IMR-90 (cell line): ENCODE measurements at regions not wholly inside any gene's neighbourhood (a gene's known extent, or its start where the extent isn't known, plus 50 kb on each side); places are given as distances from the start of the nearest gene placed in this dataset.

ENCODE experiments used
- ATAC-seq: fragments of 200-7000 bp; cut with Tn5 transposase; 2 replicates; pipeline ENCODE4 v1.9.1; 2020; ENCODE audit warnings: low read depth, mild to moderate bottlenecking, moderate library complexity
- BruUV-seq: library from RNA; stranded (reverse); fragments of 400-500 nt; replicated peaks from 2 replicates; lab custom pipeline; 2021; lab: Mats Ljungman, UMichigan
- CTCF ChIA-PET: fragments of 300-600 bp; formaldehyde crosslinking; extraction: SDS; loops from one replicate; lab custom pipeline; 2021; ENCODE audit warnings: antibody characterized with exemption; lab: Yijun Ruan, JAX
- POLR2A ChIA-PET: fragments of 300-600 bp; sonication (Branson Sonifier 250); formaldehyde crosslinking; loops from one replicate; lab custom pipeline; 2022; ENCODE audit warnings: antibody characterized with exemption; ENCODE audit not compliant: unreplicated experiment; lab: Charles Lee
- DNase-seq: peaks from one replicate; pipeline ENCODE4 v3.0.0; 2013
- H2AFZ ChIP-seq: replicated peaks from 2 replicates; pipeline ENCODE3; 2013; ENCODE audit warnings: low read length, mild to moderate bottlenecking; ENCODE audit not compliant: poor library complexity
- H2AK5ac ChIP-seq: 2 replicates; pipeline ENCODE4 v1.6.1; 2013; ENCODE audit warnings: low read depth, low read length, inconsistent platforms
- H2AK9ac ChIP-seq: replicated peaks from 2 replicates; pipeline ENCODE3; 2013; ENCODE audit warnings: mild to moderate bottlenecking, low read depth, low read length, moderate library complexity; ENCODE audit not compliant: poor library complexity
- H2BK120ac ChIP-seq: 2 replicates; pipeline ENCODE4 v1.6.1; 2013; ENCODE audit warnings: low read depth, low read length, inconsistent platforms
- H2BK15ac ChIP-seq: 3 replicates; pipeline ENCODE4 v1.6.1; 2013; ENCODE audit warnings: low read depth, low read length, inconsistent platforms
- H2BK20ac ChIP-seq: 2 replicates; pipeline ENCODE4 v1.6.1; 2013; ENCODE audit warnings: low read depth, mild to moderate bottlenecking, inconsistent platforms, low read length, moderate library complexity
- H2BK5ac ChIP-seq: 2 replicates; pipeline ENCODE4 v1.6.1; 2013; ENCODE audit warnings: mild to moderate bottlenecking, low read depth, low read length, inconsistent platforms; ENCODE audit not compliant: poor library complexity, severe bottlenecking
- H3K14ac ChIP-seq: replicated peaks from 2 replicates; pipeline ENCODE4 v1.6.1; 2013; ENCODE audit warnings: low read depth, low read length, inconsistent platforms
- H3K18ac ChIP-seq: 2 replicates; pipeline ENCODE4 v1.6.1; 2013; ENCODE audit warnings: low read depth, low read length, control low read depth
- H3K23ac ChIP-seq: 2 replicates; pipeline ENCODE4 v1.6.1; 2013; ENCODE audit warnings: low read depth, low read length, inconsistent platforms
- H3K27ac ChIP-seq: 2 replicates; pipeline ENCODE4 v1.5.1; 2013; ENCODE audit warnings: mild to moderate bottlenecking, control low read depth, low read length; ENCODE audit not compliant: insufficient read depth
- H3K27me3 ChIP-seq: 2 replicates; pipeline ENCODE4 v1.6.1; 2013; ENCODE audit warnings: low read length; ENCODE audit not compliant: control insufficient read depth, insufficient read depth
- H3K36me3 ChIP-seq: 2 replicates; pipeline ENCODE4 v1.6.1; 2013; ENCODE audit warnings: low read length, mixed read lengths; ENCODE audit not compliant: control insufficient read depth, insufficient read depth
- H3K4ac ChIP-seq: 2 replicates; pipeline ENCODE4 v1.6.1; 2013; ENCODE audit warnings: low read depth, low read length, inconsistent platforms
- H3K4me1 ChIP-seq: 2 replicates; pipeline ENCODE4 v1.6.1; 2013; ENCODE audit warnings: low read length, mixed read lengths; ENCODE audit not compliant: control insufficient read depth, insufficient read depth
- H3K4me2 ChIP-seq: 2 replicates; pipeline ENCODE4 v1.6.1; 2013; ENCODE audit warnings: low read depth, mild to moderate bottlenecking, control low read depth, low read length, moderate library complexity
- H3K4me3 ChIP-seq: 2 replicates; pipeline ENCODE4 v1.5.1; 2013; ENCODE audit warnings: low read depth, mild to moderate bottlenecking, control low read depth, low read length, moderate library complexity; ENCODE audit not compliant: insufficient read depth
- H3K56ac ChIP-seq: 2 replicates; pipeline ENCODE4 v1.6.1; 2013; ENCODE audit warnings: low read length, inconsistent platforms; ENCODE audit not compliant: insufficient read depth; ENCODE audit errors: extremely low read depth
- H3K79me1 ChIP-seq, 2 experiments: 2 replicates each; pipeline ENCODE4 v1.6.1; 2013; ENCODE audit warnings: low read length in 2 of 2, inconsistent platforms in 1 of 2, low read depth in 1 of 2
- H3K9ac ChIP-seq: 2 replicates; pipeline ENCODE4 v1.6.1; 2013; ENCODE audit warnings: low read depth, low read length, control low read depth
- H3K9me1 ChIP-seq: 2 replicates; pipeline ENCODE4 v1.6.1; 2013; ENCODE audit warnings: low read length, inconsistent platforms; ENCODE audit not compliant: insufficient read depth
- H3K9me3 ChIP-seq: 2 replicates; pipeline ENCODE4 v1.6.1; 2013; ENCODE audit warnings: low read length; ENCODE audit not compliant: control insufficient read depth, insufficient read depth
- H4K20me1 ChIP-seq: 2 replicates; pipeline ENCODE4 v1.6.1; 2013; ENCODE audit warnings: low read length, inconsistent platforms; ENCODE audit not compliant: insufficient read depth
- H4K5ac ChIP-seq: 2 replicates; pipeline ENCODE4 v1.6.1; 2013; ENCODE audit warnings: mild to moderate bottlenecking, low read depth, low read length, control low read depth
- H4K8ac ChIP-seq, 2 experiments: 2 replicates each; pipeline ENCODE4 v1.6.1; 2013; ENCODE audit warnings: low read depth in 2 of 2, low read length in 2 of 2, control low read depth in 1 of 2, inconsistent platforms in 1 of 2
- H4K91ac ChIP-seq: 2 replicates; pipeline ENCODE4 v1.6.1; 2013; ENCODE audit warnings: low read depth, low read length, inconsistent platforms; ENCODE audit not compliant: insufficient read depth
- BHLHE40 ChIP-seq: fragments of 150-350 bp; IDR thresholded peaks from 2 replicates; pipeline ENCODE4 v1.6.1; 2016; ENCODE audit warnings: mild to moderate bottlenecking, low read depth, low read length
- CEBPB ChIP-seq: IDR thresholded peaks from 2 replicates; pipeline ENCODE4 v1.6.1; 2012; ENCODE audit warnings: low read depth, low read length, improper control_type of control experiment
- CHD1 ChIP-seq: IDR thresholded peaks from 2 replicates; pipeline ENCODE4 v1.6.1; 2012; ENCODE audit warnings: low read depth, low read length, improper control_type of control experiment
- ELK1 ChIP-seq: fragments of 150-350 bp; IDR thresholded peaks from 2 replicates; pipeline ENCODE4 v1.6.1; 2016; ENCODE audit warnings: low read depth, mild to moderate bottlenecking, low read length, moderate library complexity, borderline replicate concordance
- FOS ChIP-seq: fragments of 150-350 bp; IDR thresholded peaks from 2 replicates; pipeline ENCODE4 v1.6.1; 2016; ENCODE audit warnings: low read depth, low read length
- MAFK ChIP-seq: IDR thresholded peaks from 2 replicates; pipeline ENCODE4 v1.6.1; 2012; ENCODE audit warnings: low read depth, low read length, improper control_type of control experiment
- MAZ ChIP-seq: IDR thresholded peaks from 2 replicates; pipeline ENCODE4 v1.6.1; 2012; ENCODE audit warnings: low read depth, mild to moderate bottlenecking, low read length, improper control_type of control experiment, moderate library complexity, borderline replicate concordance
- MXI1 ChIP-seq: IDR thresholded peaks from 2 replicates; pipeline ENCODE4 v1.6.1; 2012; ENCODE audit warnings: low read depth, mild to moderate bottlenecking, low read length, moderate library complexity, borderline replicate concordance
- NFE2L2 ChIP-seq: fragments of 150-350 bp; IDR thresholded peaks from 2 replicates; pipeline ENCODE4 v1.6.1; 2016; ENCODE audit warnings: low read depth, mild to moderate bottlenecking, low read length
- POLR2A ChIP-seq: IDR thresholded peaks from 2 replicates; pipeline ENCODE4 v1.6.1; 2012; ENCODE audit warnings: mild to moderate bottlenecking, low read depth, low read length
- RAD21 ChIP-seq: IDR thresholded peaks from 2 replicates; pipeline ENCODE4 v1.6.1; 2012; ENCODE audit warnings: low read length, improper control_type of control experiment
- RCOR1 ChIP-seq: IDR thresholded peaks from 2 replicates; pipeline ENCODE4 v1.6.1; 2012; ENCODE audit warnings: mild to moderate bottlenecking, low read length, improper control_type of control experiment; ENCODE audit not compliant: insufficient replicate concordance
- RFX5 ChIP-seq: IDR thresholded peaks from 2 replicates; pipeline ENCODE4 v1.8.0; 2012; ENCODE audit warnings: low read depth, mild to moderate bottlenecking, low read length, moderate library complexity
- SMC3 ChIP-seq: fragments of 150-350 bp; IDR thresholded peaks from 2 replicates; pipeline ENCODE4 v1.6.1; 2016; ENCODE audit warnings: low read depth, mild to moderate bottlenecking, antibody characterized with exemption, low read length, moderate library complexity
- WGBS, 2 experiments: methylation state at CpG; one replicate each; pipeline versions ENCODE4 v1.1.5 to v1.1.7; 2013; ENCODE audit warnings: missing lambda C conversion rate in 2 of 2; ENCODE audit not compliant: insufficient read length in 1 of 2; ENCODE audit errors: extremely low coverage in 2 of 2; 5-methylcytosine and 5-hydroxymethylcytosine counted together
- dilution Hi-C: fragments of 300-500 bp; cut with HindIII; formaldehyde crosslinking; loops from one replicate; pipeline ENCODE4 v1.14.3; 2018; ENCODE audit warnings: low sequenced_read_pairs; ENCODE audit not compliant: unreplicated experiment
- in situ Hi-C: fragments of 300-500 bp; cut with MboI; formaldehyde crosslinking; loops from 3 replicates; pipeline ENCODE4 v1.14.3; 2019; ENCODE audit warnings: low sequenced_read_pairs, inconsistent platforms, mixed read lengths
- intact Hi-C: fragments of 100-400 bp; cut with micrococcal nuclease; formaldehyde crosslinking; loops from 2 replicates; pipeline ENCODE4 v1.10.0; 2022
- TF ChIP-seq, protein P1 (sequence below): fragments of 150-350 bp; IDR thresholded peaks from 2 replicates; pipeline ENCODE4 v1.6.1; 2017; ENCODE audit warnings: mild to moderate bottlenecking, antibody characterized with exemption, low read length, low read depth
- TF ChIP-seq, protein P2 (sequence below): conservative IDR thresholded peaks from 2 replicates; pipeline ENCODE4 v1.5.1; 2012; ENCODE audit warnings: mild to moderate bottlenecking, low read depth, low read length, improper control_type of control experiment

DNA sequence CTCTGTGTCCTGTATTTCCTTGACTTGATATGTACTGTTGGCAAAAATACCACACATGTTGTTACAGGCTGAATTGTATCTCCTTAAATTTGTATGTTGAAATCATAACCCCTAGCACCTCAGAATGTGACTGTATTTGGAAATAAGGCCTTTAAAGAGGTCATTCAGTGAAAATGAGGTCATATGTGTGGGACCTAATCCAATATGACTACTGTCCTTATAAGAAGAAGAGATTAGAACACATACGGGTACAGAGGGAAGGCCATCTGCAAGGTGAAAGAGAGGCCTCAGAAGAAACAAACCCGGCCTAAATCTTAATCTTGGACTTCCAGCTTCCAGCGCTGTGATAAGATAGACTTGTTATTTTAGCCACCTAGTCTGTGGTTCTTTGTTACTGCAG lies 202.5 kb downstream of the NUFIP1 start:
- H2BK120ac ChIP-seq, result no peak overlapping the region
- no peak overlapping the region for H4K5ac ChIP-seq
- H3K27ac ChIP-seq, result no peak overlapping the region
- H3K27me3 ChIP-seq, result no peaks in the 10 kb centered on the region
- H2BK15ac ChIP-seq, result no peak overlapping the region
- in situ Hi-C loops (no loop called here), dilution Hi-C loops (no loop called here), intact Hi-C loops (no loop called here)
- TF ChIP-seq MAFK, result no peak
- TF ChIP-seq RFX5, result no peak
- TF ChIP-seq BHLHE40, result no peak
- no peak for TF ChIP-seq FOS
- no peak for TF ChIP-seq RCOR1
- no peak for TF ChIP-seq CHD1
- no peak for TF ChIP-seq MAZ
- no peak for TF ChIP-seq SMC3
- TF ChIP-seq, protein P1, sequence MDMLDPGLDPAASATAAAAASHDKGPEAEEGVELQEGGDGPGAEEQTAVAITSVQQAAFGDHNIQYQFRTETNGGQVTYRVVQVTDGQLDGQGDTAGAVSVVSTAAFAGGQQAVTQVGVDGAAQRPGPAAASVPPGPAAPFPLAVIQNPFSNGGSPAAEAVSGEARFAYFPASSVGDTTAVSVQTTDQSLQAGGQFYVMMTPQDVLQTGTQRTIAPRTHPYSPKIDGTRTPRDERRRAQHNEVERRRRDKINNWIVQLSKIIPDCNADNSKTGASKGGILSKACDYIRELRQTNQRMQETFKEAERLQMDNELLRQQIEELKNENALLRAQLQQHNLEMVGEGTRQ, result no peak
- no peak for TF ChIP-seq ELK1
- no peak for TF ChIP-seq NFE2L2
- no peak for TF ChIP-seq CEBPB
- TF ChIP-seq POLR2A, result no peak
- TF ChIP-seq, protein P2, sequence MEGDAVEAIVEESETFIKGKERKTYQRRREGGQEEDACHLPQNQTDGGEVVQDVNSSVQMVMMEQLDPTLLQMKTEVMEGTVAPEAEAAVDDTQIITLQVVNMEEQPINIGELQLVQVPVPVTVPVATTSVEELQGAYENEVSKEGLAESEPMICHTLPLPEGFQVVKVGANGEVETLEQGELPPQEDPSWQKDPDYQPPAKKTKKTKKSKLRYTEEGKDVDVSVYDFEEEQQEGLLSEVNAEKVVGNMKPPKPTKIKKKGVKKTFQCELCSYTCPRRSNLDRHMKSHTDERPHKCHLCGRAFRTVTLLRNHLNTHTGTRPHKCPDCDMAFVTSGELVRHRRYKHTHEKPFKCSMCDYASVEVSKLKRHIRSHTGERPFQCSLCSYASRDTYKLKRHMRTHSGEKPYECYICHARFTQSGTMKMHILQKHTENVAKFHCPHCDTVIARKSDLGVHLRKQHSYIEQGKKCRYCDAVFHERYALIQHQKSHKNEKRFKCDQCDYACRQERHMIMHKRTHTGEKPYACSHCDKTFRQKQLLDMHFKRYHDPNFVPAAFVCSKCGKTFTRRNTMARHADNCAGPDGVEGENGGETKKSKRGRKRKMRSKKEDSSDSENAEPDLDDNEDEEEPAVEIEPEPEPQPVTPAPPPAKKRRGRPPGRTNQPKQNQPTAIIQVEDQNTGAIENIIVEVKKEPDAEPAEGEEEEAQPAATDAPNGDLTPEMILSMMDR, result no peak
- TF ChIP-seq RAD21, result no peak
- TF ChIP-seq MXI1, result no peak
- no peak overlapping the region for H2AK5ac ChIP-seq
- WGBS, 2 experiments, result no CpG with 5 or more reads among the region's 3 CpGs
- H4K20me1 ChIP-seq, result no peaks in the 10 kb centered on the region
- H2BK5ac ChIP-seq, result no peak overlapping the region
- no peak overlapping the region for H3K14ac ChIP-seq
- no peak for DNase-seq
- no peak overlapping the region for H3K18ac ChIP-seq
- H3K4me2 ChIP-seq, result no peak overlapping the region
- no peak overlapping the region for H3K56ac ChIP-seq
- no peak overlapping the region for H3K9ac ChIP-seq
- CTCF ChIA-PET, result no interaction called here
- H2AFZ ChIP-seq, result no peak overlapping the region
- no peak overlapping the region for H4K8ac ChIP-seq
- H4K91ac ChIP-seq, result no peak overlapping the region
- no peaks in the 10 kb centered on the region for H3K9me1 ChIP-seq
- H3K36me3 ChIP-seq, result no peaks in the 10 kb centered on the region
- POLR2A ChIA-PET, result interaction anchor here (0.7 kb wide), 1 partner anchor 1189 kb away, joined by 3 read pairs; no protein-coding TSS in a partner anchor
- no peaks in the 10 kb centered on the region for H3K9me3 ChIP-seq
- no peak overlapping the region for H3K4me3 ChIP-seq
- H3K23ac ChIP-seq, result no peak overlapping the region
- no peak for ATAC-seq
- no TSS peak for BruUV-seq
- no peak overlapping the region for H3K4ac ChIP-seq
- no peaks in the 10 kb centered on the region for H3K4me1 ChIP-seq
- no peak overlapping the region for H2AK9ac ChIP-seq
- H2BK20ac ChIP-seq, result no peak overlapping the region
- H3K79me1 ChIP-seq, result no peaks in the 10 kb centered on the region
